ENCODE measurements at regions not wholly inside any gene's neighbourhood (a gene's known extent, or its start where the extent isn't known, plus 50 kb on each side); places are given as distances from the start of the nearest gene placed in this dataset.

- Mint-ChIP-seq H3K9me3 (no peaks in the 10 kb centered on the region), H3K4me3 (no peak overlapping the region), H3K36me3 (no peaks in the 10 kb centered on the region), H3K4me1 (peaks cover 5 to 13% of the 10 kb centered on the region in 2 donors), H3K27me3 (no peaks in the 10 kb centered on the region), H3K27ac (no peak overlapping the region)
- ATAC-seq (replicated peaks) (no peak), DNase-seq (no peak)
Observed at GRCh38 chr11:36722421-36722820, 124.4 kb upstream of the RAG2 start.

- ATAC-seq (replicated peaks) (no peak), DNase-seq (no peak)
- Mint-ChIP-seq H3K36me3 (no peaks in the 10 kb centered on the region), H3K27ac (no peak overlapping the region), H3K4me1 (peaks cover 1 to 3% of the 10 kb centered on the region in 2 donors), H3K4me3 (no peak overlapping the region), H3K9me3 (no peaks in the 10 kb centered on the region), H3K27me3 (no peaks in the 10 kb centered on the region)
Observed at GRCh38 chr11:36719358-36720107, 121.5 kb upstream of the RAG2 start.

GRCh38 chr11:36718451-36718850 lies 120.4 kb upstream of the RAG2 start:
- H3K36me3 Mint-ChIP-seq: no peaks in the 10 kb centered on the region
- DNase-seq: no peak
- H3K4me1 Mint-ChIP-seq: no peaks in the 10 kb centered on the region
- H3K9me3 Mint-ChIP-seq: no peaks in the 10 kb centered on the region
- no peak overlapping the region for H3K4me3 Mint-ChIP-seq
- H3K27me3 Mint-ChIP-seq: no peaks in the 10 kb centered on the region
- no peak overlapping the region for H3K27ac Mint-ChIP-seq
- no peak for ATAC-seq (replicated peaks)

GRCh38 chr11:36713715-36714114 lies 115.7 kb upstream of the RAG2 start:
- no peak for DNase-seq
- Mint-ChIP-seq H3K27me3 (peaks cover 0 to 6% of the 10 kb centered on the region in 2 donors), H3K36me3 (no peaks in the 10 kb centered on the region)

GRCh38 chr11:36711104-36711825 lies 113.2 kb upstream of the RAG2 start:
- H3K9me3 Mint-ChIP-seq: no peaks in the 10 kb centered on the region
- no peaks in the 10 kb centered on the region for H3K4me1 Mint-ChIP-seq
- H3K4me3 Mint-ChIP-seq: no peak overlapping the region
- DNase-seq: no peak
- ATAC-seq (replicated peaks): no peak
- no peak overlapping the region for H3K27ac Mint-ChIP-seq
- peaks cover 8 to 18% of the 10 kb centered on the region in 2 donors for H3K27me3 Mint-ChIP-seq
- no peaks in the 10 kb centered on the region for H3K36me3 Mint-ChIP-seq

More at GRCh38 chr11:36713715-36714114, 115.7 kb upstream of the RAG2 start:
- H3K27ac Mint-ChIP-seq: no peak overlapping the region
- no peaks in the 10 kb centered on the region for H3K4me1 Mint-ChIP-seq
- no peak overlapping the region for H3K4me3 Mint-ChIP-seq
- no peak for ATAC-seq (replicated peaks)
- H3K9me3 Mint-ChIP-seq: no peaks in the 10 kb centered on the region

Data from stimulated activated naive B cell treated with anti-CD40 and anti-IgM and Interleukin-4, amounts not matched to agents 10 μg/mL and 1 μg/mL and 100 μg/mL, for 72 hours (primary cell).